ENCODE measurements at regions not wholly inside any gene's neighbourhood (a gene's known extent, or its start where the extent isn't known, plus 50 kb on each side); places are given as distances from the start of the nearest gene placed in this dataset.

GRCh38 chr4:4607336-4608213 is 65.7 kb upstream of the STX18 start:
- no peaks in the 10 kb centered on the region for H3K79me2 ChIP-seq (ENCODE audit: control insufficient read depth, insufficient read depth, low read length)
- H3K9me1 ChIP-seq (replicated peaks; ENCODE audit: control insufficient read depth, extremely low read depth, insufficient read depth, low read length), result no peaks in the 10 kb centered on the region
- no peaks in the 10 kb centered on the region for H3K36me3 ChIP-seq (ENCODE audit: control insufficient read depth in 2 of 2, extremely low read depth in 1 of 2, insufficient read depth in 2 of 2, low read length in 2 of 2)
- DNase-seq (ENCODE audit: low read depth, low spot score), result no peak
- intact Hi-C loops (cut with micrococcal nuclease) (no loop called here), dilution Hi-C loops (cut with MboI; ENCODE audit: extremely low pct_ligation_motif_present, low sequenced_read_pairs) (no loop called here)
- no peak overlapping the region for H3K9ac ChIP-seq (replicated peaks; ENCODE audit: extremely low read depth, insufficient read depth, low read length)
- no peak overlapping the region for H3K4me2 ChIP-seq (ENCODE audit: insufficient read depth, low read length)
- no peak overlapping the region for H3K4me3 ChIP-seq (replicated peaks in 1 of 3; ENCODE audit: insufficient read depth in 1 of 3, low read depth in 1 of 3, low read length in 3 of 3)
- no peak overlapping the region for H2AFZ ChIP-seq (ENCODE audit: low read depth, low read length)
- CTCF ChIA-PET, result no interaction called here
- H3K9me3 ChIP-seq (replicated peaks; ENCODE audit: control insufficient read depth, insufficient read depth, low read length), result no peaks in the 10 kb centered on the region
- no peak for TF ChIP-seq CTCF (IDR thresholded peaks at IDR 0.05; ENCODE audit: extremely low read depth in 1 of 2, insufficient read depth in 1 of 2, low read depth in 1 of 2, low read length in 2 of 2)
- FAIRE-seq, result no peak
- H3K27me3 ChIP-seq (ENCODE audit: control insufficient read depth in 2 of 2, insufficient read depth in 2 of 2, low read length in 2 of 2), result no peaks in the 10 kb centered on the region
- H3K27ac ChIP-seq (ENCODE audit: insufficient read depth, low read depth, low read length), result no peak overlapping the region
- POLR2A ChIA-PET, result no interaction called here
- H3K4me1 ChIP-seq (ENCODE audit: control insufficient read depth, extremely low read depth, insufficient read depth, low read length), result peaks cover 2% of the 10 kb centered on the region
- no peaks in the 10 kb centered on the region for H4K20me1 ChIP-seq (replicated peaks; ENCODE audit: control insufficient read depth, extremely low read depth, insufficient read depth, low read length)
- no TSS peak for BruUV-seq (replicated peaks)

- POLR2A ChIA-PET, result interaction anchor here (0.6 kb wide), 1 partner anchor 8 kb away, joined by 3 read pairs; no protein-coding TSS in a partner anchor
- H4K20me1 ChIP-seq (replicated peaks; ENCODE audit: control insufficient read depth, extremely low read depth, insufficient read depth, low read length), result no peaks in the 10 kb centered on the region
- H3K9me3 ChIP-seq (replicated peaks; ENCODE audit: control insufficient read depth, insufficient read depth, low read length), result no peaks in the 10 kb centered on the region
- no peaks in the 10 kb centered on the region for H3K27me3 ChIP-seq (ENCODE audit: control insufficient read depth in 2 of 2, insufficient read depth in 2 of 2, low read length in 2 of 2)
- H3K36me3 ChIP-seq (ENCODE audit: control insufficient read depth in 2 of 2, extremely low read depth in 1 of 2, insufficient read depth in 2 of 2, low read length in 2 of 2), result no peaks in the 10 kb centered on the region
- peaks cover 2% of the 10 kb centered on the region for H3K4me1 ChIP-seq (ENCODE audit: control insufficient read depth, extremely low read depth, insufficient read depth, low read length)
- FAIRE-seq (no peak), DNase-seq (ENCODE audit: low read depth, low spot score) (no peak)
- intact Hi-C loops (cut with micrococcal nuclease), result no loop called here
- H2AFZ ChIP-seq (ENCODE audit: low read depth, low read length), result no peak overlapping the region
- dilution Hi-C loops (cut with MboI; ENCODE audit: extremely low pct_ligation_motif_present, low sequenced_read_pairs), result no loop called here
- TF ChIP-seq GATA2 (IDR thresholded peaks at IDR 0.05; ENCODE audit: insufficient read depth, insufficient read length, low read depth, low read length) (no peak), EZH2 (IDR thresholded peaks at IDR 0.05; ENCODE audit: borderline replicate concordance, low read depth, low read length, severe bottlenecking) (no peak), CTCF (IDR thresholded peaks at IDR 0.05; ENCODE audit: extremely low read depth in 1 of 2, insufficient read depth in 1 of 2, low read depth in 1 of 2, low read length in 2 of 2) (no peak), POLR2AphosphoS5 (IDR thresholded peaks at IDR 0.05; ENCODE audit: insufficient read depth, low read depth, low read length) (no peak)
- no peaks in the 10 kb centered on the region for H3K79me2 ChIP-seq (ENCODE audit: control insufficient read depth, insufficient read depth, low read length)
- H3K9ac ChIP-seq (replicated peaks; ENCODE audit: extremely low read depth, insufficient read depth, low read length), result no peak overlapping the region
- no TSS peak for BruUV-seq (replicated peaks)
- H3K27ac ChIP-seq (ENCODE audit: insufficient read depth, low read depth, low read length), result no peak overlapping the region
- CTCF ChIA-PET, result no interaction called here
- no peaks in the 10 kb centered on the region for H3K9me1 ChIP-seq (replicated peaks; ENCODE audit: control insufficient read depth, extremely low read depth, insufficient read depth, low read length)
- H3K4me2 ChIP-seq (ENCODE audit: insufficient read depth, low read length), result no peak overlapping the region
- no peak overlapping the region for H3K4me3 ChIP-seq (replicated peaks in 1 of 3; ENCODE audit: insufficient read depth in 1 of 3, low read depth in 1 of 3, low read length in 3 of 3)
These were observed 64.5 kb upstream of the STX18 start for GRCh38 chr4:4606321-4606720.

All from endothelial cell of umbilical vein (primary cell).